DND-41 (cell line): ENCODE measurements at regions not wholly inside any gene's neighbourhood (a gene's known extent, or its start where the extent isn't known, plus 50 kb on each side); places are given as distances from the start of the nearest gene placed in this dataset.

Experiments
- ATAC-seq: fragments of 200-7000 bp; cut with Tn5 transposase; 3 replicates; pipeline ENCODE4 v1.9.1; 2021; ENCODE audit warnings: low read depth; ENCODE audit not compliant: insufficient read depth
- DNase-seq: peaks from one replicate; pipeline ENCODE4 v3.0.0-alpha.2; 2020
- H2AFZ ChIP-seq: 2 replicates; pipeline ENCODE4 v1.6.0; 2012; ENCODE audit warnings: low read depth, low read length
- H3K27ac ChIP-seq: 2 replicates; pipeline ENCODE4 v1.5.1; 2012; ENCODE audit warnings: low read length, inconsistent platforms
- H3K27me3 ChIP-seq: fragments of 200-600 bp; sonication (generic); 2 replicates; pipeline ENCODE4 v1.6.0; 2012; ENCODE audit warnings: low read length, mild to moderate bottlenecking, inconsistent platforms; ENCODE audit not compliant: insufficient read depth, poor library complexity
- H3K36me3 ChIP-seq: 2 replicates; pipeline ENCODE4 v1.5.1; 2012; ENCODE audit warnings: low read length, inconsistent platforms; ENCODE audit not compliant: insufficient read depth
- H3K4me1 ChIP-seq: 2 replicates; pipeline ENCODE4 v1.5.1; 2012; ENCODE audit warnings: mild to moderate bottlenecking, low read length; ENCODE audit not compliant: insufficient read depth
- H3K4me2 ChIP-seq: 2 replicates; pipeline ENCODE4 v1.6.0; 2012; ENCODE audit warnings: mild to moderate bottlenecking, moderate library complexity, low read length, inconsistent platforms; ENCODE audit not compliant: insufficient read depth
- H3K4me3 ChIP-seq, 2 experiments: fragments of 200-600 bp in 1 of 2; shearing (Covaris generic) in 1 of 2; 2 replicates each; pipeline ENCODE4 v1.5.1; 2012 to 2016; ENCODE audit warnings: inconsistent platforms in 2 of 2, low read length in 2 of 2, mild to moderate bottlenecking in 2 of 2, low read depth in 1 of 2, moderate library complexity in 1 of 2
- H3K79me2 ChIP-seq: 2 replicates; pipeline ENCODE4 v1.6.0; 2012; ENCODE audit warnings: low read length, inconsistent platforms; ENCODE audit not compliant: insufficient read depth
- H3K9ac ChIP-seq: 2 replicates; pipeline ENCODE4 v1.6.0; 2012; ENCODE audit warnings: low read depth, mild to moderate bottlenecking, inconsistent platforms, low read length, moderate library complexity
- H3K9me3 ChIP-seq: 2 replicates; pipeline ENCODE4 v1.5.1; 2012; ENCODE audit warnings: low read length, moderate library complexity, mild to moderate bottlenecking, inconsistent platforms; ENCODE audit not compliant: insufficient read depth, severe bottlenecking
- H4K20me1 ChIP-seq: 2 replicates; pipeline ENCODE4 v1.6.0; 2012; ENCODE audit warnings: low read length; ENCODE audit not compliant: insufficient read depth
- CTCF ChIP-seq: IDR thresholded peaks from 2 replicates; pipeline ENCODE4 v1.5.1; 2012; ENCODE audit warnings: borderline replicate concordance, low read length, moderate library complexity, mild to moderate bottlenecking; ENCODE audit not compliant: poor library complexity, severe bottlenecking; ENCODE audit errors: extremely low read depth
- EZH2 ChIP-seq: IDR thresholded peaks from 3 replicates; pipeline ENCODE4 v1.6.1; 2012; ENCODE audit warnings: borderline replicate concordance, low read depth, mild to moderate bottlenecking, moderate library complexity, low read length, inconsistent platforms; ENCODE audit not compliant: severe bottlenecking

DNA sequence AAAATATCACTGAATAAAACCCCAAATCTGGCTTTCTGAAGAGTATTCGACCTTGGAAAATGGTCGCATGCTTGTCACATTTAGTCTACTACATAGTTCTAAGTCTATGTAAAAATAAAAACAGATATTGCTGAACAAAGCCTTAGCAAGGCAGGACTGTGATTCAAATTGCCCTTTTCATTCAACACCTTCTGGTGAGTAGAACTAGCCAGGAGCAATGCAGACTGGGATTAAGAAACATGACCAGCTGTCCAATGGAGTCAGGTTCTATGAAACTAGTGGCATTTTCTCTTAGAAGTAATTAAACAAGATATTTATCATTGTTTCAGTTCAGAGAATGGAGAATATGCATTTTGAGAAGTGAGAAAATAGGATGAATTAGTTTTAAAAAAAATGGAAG is 1260.5 kb upstream of the ACVR2A start:
- no peak for ATAC-seq
- DNase-seq, result no peak
- Histone ChIP-seq H3K9me3 (no peaks in the 10 kb centered on the region), H3K27me3 (no peaks in the 10 kb centered on the region), H4K20me1 (no peaks in the 10 kb centered on the region), H3K79me2 (no peaks in the 10 kb centered on the region), H3K27ac (no peak overlapping the region), H3K36me3 (no peaks in the 10 kb centered on the region), H3K4me1 (no peaks in the 10 kb centered on the region), H3K9ac (no peak overlapping the region), H3K4me2 (no peak overlapping the region), H3K4me3 (no peak overlapping the region), H2AFZ (no peak overlapping the region)
- no peak for TF ChIP-seq EZH2
- TF ChIP-seq CTCF, result no peak

GRCh38 chr2:146579147-146579930 is 1265.5 kb upstream of the ACVR2A start:
- ATAC-seq (no peak), DNase-seq (no peak)
- Histone ChIP-seq H2AFZ (no peak overlapping the region), H4K20me1 (no peaks in the 10 kb centered on the region), H3K27me3 (no peaks in the 10 kb centered on the region), H3K27ac (no peak overlapping the region), H3K9ac (no peak overlapping the region), H3K9me3 (no peaks in the 10 kb centered on the region), H3K79me2 (no peaks in the 10 kb centered on the region), H3K4me3 (no peak overlapping the region), H3K4me2 (no peak overlapping the region), H3K4me1 (no peaks in the 10 kb centered on the region), H3K36me3 (no peaks in the 10 kb centered on the region)
- TF ChIP-seq CTCF (no peak), EZH2 (no peak)

- DNase-seq, result no peak
These were observed 1268.3 kb upstream of the ACVR2A start for GRCh38 chr2:146576339-146577111.

More at GRCh38 chr2:146576339-146577111, 1268.3 kb upstream of the ACVR2A start:
- Histone ChIP-seq H4K20me1 (no peaks in the 10 kb centered on the region), H2AFZ (no peak overlapping the region), H3K4me1 (no peaks in the 10 kb centered on the region), H3K9ac (no peak overlapping the region), H3K9me3 (no peaks in the 10 kb centered on the region), H3K27ac (no peak overlapping the region), H3K36me3 (no peaks in the 10 kb centered on the region), H3K27me3 (no peaks in the 10 kb centered on the region), H3K4me3 (no peak overlapping the region), H3K4me2 (no peak overlapping the region), H3K79me2 (no peaks in the 10 kb centered on the region)
- no peak for TF ChIP-seq EZH2
- TF ChIP-seq CTCF, result no peak
- ATAC-seq, result no peak
